Upper lobe of right lung (tissue), 1 donor: ENCODE measurements at regions not wholly inside any gene's neighbourhood (a gene's known extent, or its start where the extent isn't known, plus 50 kb on each side); places are given as distances from the start of the nearest gene placed in this dataset.

Source experiments
- ATAC-seq: fragments of 200-7000 bp; cut with Tn5 transposase; one replicate; pipeline ENCODE4 v1.9.1; 2020; ENCODE audit warnings: mild to moderate bottlenecking, moderate library complexity
- DNase-seq: peaks from one replicate; pipeline ENCODE4 v3.0.0-alpha.2; 2020
- H3K27ac ChIP-seq: fragments of 200-600 bp; one replicate; pipeline ENCODE4 v1.8.0; 2022
- H3K27me3 ChIP-seq: fragments of 200-600 bp; one replicate; pipeline ENCODE4 v1.8.0; 2022; ENCODE audit warnings: mild to moderate bottlenecking
- H3K36me3 ChIP-seq: fragments of 200-600 bp; one replicate; pipeline ENCODE4 v1.8.0; 2022
- H3K4me1 ChIP-seq: fragments of 200-600 bp; one replicate; pipeline ENCODE4 v1.8.0; 2022
- H3K4me3 ChIP-seq: fragments of 200-600 bp; one replicate; pipeline ENCODE4 v1.8.0; 2022; ENCODE audit warnings: mild to moderate bottlenecking
- H3K9me3 ChIP-seq: fragments of 200-600 bp; one replicate; pipeline ENCODE4 v1.8.0; 2022
- intact Hi-C: fragments of 100-400 bp; cut with DNase I; formaldehyde crosslinking; loops from one replicate; pipeline ENCODE4 v1.11.0; 2022
- TF ChIP-seq, protein P1 (sequence below): fragments of 200-600 bp; IDR thresholded peaks from one replicate; pipeline ENCODE4 v1.8.0; 2022; ENCODE audit warnings: antibody characterized with exemption
- donor health status: DM: no; HTN: yes; CAD: no; lungs with severe emphysema.

DNA sequence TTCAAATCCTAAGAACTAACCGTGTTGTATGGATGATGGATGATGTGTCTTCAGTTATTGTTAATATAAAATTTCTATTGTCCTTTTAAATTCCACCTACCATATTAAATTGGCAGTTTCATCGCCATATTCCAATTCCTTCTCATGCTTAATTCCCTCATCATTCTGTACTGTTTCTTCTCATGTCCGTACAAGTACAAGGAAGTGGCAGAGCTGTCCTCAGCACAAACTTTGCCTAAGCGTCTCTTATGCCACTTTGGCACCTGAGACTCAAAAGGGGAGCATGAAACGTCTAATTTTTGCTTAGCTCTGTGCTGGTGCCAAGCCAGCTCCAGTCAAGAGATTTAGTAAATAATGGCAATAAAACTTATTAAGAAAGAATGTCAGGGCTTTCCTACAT, 158.2 kb upstream of the LAMA2 start:
- TF ChIP-seq, protein P1, sequence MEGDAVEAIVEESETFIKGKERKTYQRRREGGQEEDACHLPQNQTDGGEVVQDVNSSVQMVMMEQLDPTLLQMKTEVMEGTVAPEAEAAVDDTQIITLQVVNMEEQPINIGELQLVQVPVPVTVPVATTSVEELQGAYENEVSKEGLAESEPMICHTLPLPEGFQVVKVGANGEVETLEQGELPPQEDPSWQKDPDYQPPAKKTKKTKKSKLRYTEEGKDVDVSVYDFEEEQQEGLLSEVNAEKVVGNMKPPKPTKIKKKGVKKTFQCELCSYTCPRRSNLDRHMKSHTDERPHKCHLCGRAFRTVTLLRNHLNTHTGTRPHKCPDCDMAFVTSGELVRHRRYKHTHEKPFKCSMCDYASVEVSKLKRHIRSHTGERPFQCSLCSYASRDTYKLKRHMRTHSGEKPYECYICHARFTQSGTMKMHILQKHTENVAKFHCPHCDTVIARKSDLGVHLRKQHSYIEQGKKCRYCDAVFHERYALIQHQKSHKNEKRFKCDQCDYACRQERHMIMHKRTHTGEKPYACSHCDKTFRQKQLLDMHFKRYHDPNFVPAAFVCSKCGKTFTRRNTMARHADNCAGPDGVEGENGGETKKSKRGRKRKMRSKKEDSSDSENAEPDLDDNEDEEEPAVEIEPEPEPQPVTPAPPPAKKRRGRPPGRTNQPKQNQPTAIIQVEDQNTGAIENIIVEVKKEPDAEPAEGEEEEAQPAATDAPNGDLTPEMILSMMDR, result no peak
- Histone ChIP-seq H3K27ac (no peak overlapping the region), H3K4me3 (no peak overlapping the region), H3K36me3 (no peaks in the 10 kb centered on the region), H3K9me3 (no peaks in the 10 kb centered on the region), H3K4me1 (no peaks in the 10 kb centered on the region), H3K27me3 (no peaks in the 10 kb centered on the region)
- intact Hi-C loops, result loop anchor here (10.0 kb wide), 1 partner anchor 650 kb away; no protein-coding TSS in a partner anchor
- ATAC-seq, result no peak
- DNase-seq, result no peak

DNA sequence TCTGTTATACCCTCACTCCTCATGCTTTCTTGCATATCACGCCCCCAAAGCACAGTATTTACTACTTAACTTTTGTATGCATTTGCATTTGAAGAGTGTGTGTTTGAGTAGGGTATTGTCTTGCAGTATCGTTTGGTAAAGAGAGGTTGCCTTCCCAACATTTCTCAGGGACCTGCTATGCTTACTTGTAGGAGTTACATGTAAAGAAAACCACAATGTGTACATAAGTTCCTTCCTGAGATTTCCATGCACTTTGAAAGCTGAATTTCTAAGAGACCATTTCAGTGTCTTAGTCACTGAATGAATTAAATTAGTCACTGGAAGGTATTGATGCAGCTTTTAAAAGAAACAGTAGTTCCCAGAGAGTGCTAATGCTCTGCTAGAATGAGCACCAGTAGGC, 159.3 kb upstream of the LAMA2 start:
- Histone ChIP-seq H3K27ac (no peak overlapping the region), H3K4me1 (no peaks in the 10 kb centered on the region), H3K9me3 (no peaks in the 10 kb centered on the region), H3K4me3 (no peak overlapping the region), H3K27me3 (no peaks in the 10 kb centered on the region), H3K36me3 (no peaks in the 10 kb centered on the region)
- ATAC-seq (no peak), DNase-seq (no peak)
- intact Hi-C loops, result loop anchor here (10.0 kb wide), 1 partner anchor 651 kb away; no protein-coding TSS in a partner anchor
- TF ChIP-seq, protein P1, result no peak

DNA sequence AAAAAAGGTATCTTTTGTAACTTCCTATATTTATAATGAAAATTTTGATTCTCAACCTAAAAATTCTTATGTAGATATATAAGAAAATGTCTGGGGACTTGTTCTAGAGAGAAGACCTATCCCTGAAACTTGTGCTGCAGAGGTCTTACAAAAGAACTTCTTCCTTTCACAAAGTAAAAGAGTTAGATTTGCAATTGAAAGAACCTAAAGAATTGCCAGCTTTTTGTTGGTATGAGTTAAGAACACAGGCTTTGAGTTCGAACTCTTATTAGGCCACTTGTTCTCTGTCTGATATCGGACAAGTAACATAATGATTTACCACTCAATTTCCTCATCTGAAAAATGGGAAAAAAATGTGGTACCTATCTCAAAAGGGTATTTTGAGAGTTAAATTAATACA, 162.0 kb upstream of the LAMA2 start:
- DNase-seq (no peak), ATAC-seq (no peak)
- TF ChIP-seq, protein P1, result no peak
- Histone ChIP-seq H3K4me3 (no peak overlapping the region), H3K36me3 (no peaks in the 10 kb centered on the region), H3K4me1 (no peaks in the 10 kb centered on the region), H3K27me3 (no peaks in the 10 kb centered on the region), H3K27ac (no peak overlapping the region), H3K9me3 (no peaks in the 10 kb centered on the region)
- intact Hi-C loops, result loop anchor here (10.0 kb wide), 1 partner anchor 654 kb away; no protein-coding TSS in a partner anchor

DNA sequence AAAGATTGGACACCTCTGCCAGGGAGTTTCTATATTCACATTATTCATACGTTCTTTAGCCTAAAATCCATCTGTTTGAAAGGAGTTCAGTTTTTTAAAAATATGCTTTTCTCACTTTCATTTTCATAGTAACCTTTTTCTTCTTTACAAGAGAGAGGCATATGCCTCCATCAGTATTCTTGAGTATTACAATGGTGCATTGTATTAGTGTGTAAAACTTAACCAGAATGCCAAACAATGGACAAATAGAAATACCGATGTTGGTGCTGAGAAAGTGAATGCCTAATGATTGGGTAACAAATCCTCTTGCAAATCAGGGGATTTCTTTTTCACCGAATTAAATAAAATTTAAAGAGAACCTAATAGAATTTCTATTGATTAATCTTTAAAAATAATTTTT, 163.2 kb upstream of the LAMA2 start:
- TF ChIP-seq, protein P1, result no peak
- no peaks in the 10 kb centered on the region for H3K4me1 ChIP-seq
- no peak overlapping the region for H3K27ac ChIP-seq
- H3K9me3 ChIP-seq, result no peaks in the 10 kb centered on the region
- no peak overlapping the region for H3K4me3 ChIP-seq
- no peak for ATAC-seq
- no peak for DNase-seq
- H3K36me3 ChIP-seq, result no peaks in the 10 kb centered on the region
- intact Hi-C loops, result loop anchor here (10.0 kb wide), 1 partner anchor 655 kb away; no protein-coding TSS in a partner anchor
- H3K27me3 ChIP-seq, result no peaks in the 10 kb centered on the region

DNA sequence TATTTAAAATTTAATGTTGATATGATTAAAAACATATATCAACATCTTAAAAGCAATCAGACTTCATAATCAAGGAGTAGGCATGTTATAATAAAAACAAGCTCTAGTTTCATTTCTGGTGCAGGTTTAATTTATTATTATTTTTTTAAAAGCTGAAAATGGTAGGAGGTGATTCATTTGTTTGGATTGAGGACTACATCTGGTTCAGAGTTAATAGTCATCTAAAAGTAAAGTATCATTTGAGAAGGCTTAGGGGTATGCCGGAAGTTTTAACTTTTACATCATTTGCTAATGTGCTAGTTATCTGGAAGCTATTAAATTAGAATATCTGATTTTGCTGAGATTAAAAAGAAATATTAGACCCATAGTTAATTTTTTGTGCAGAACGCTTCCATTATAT, 169.5 kb upstream of the LAMA2 start:
- no peak for DNase-seq
- intact Hi-C loops, result no loop called here
- no peak overlapping the region for H3K4me3 ChIP-seq
- H3K27ac ChIP-seq, result no peak overlapping the region
- no peaks in the 10 kb centered on the region for H3K4me1 ChIP-seq
- H3K9me3 ChIP-seq, result no peaks in the 10 kb centered on the region
- H3K36me3 ChIP-seq, result no peaks in the 10 kb centered on the region
- TF ChIP-seq, protein P1, result no peak
- no peaks in the 10 kb centered on the region for H3K27me3 ChIP-seq
- ATAC-seq, result no peak

DNA sequence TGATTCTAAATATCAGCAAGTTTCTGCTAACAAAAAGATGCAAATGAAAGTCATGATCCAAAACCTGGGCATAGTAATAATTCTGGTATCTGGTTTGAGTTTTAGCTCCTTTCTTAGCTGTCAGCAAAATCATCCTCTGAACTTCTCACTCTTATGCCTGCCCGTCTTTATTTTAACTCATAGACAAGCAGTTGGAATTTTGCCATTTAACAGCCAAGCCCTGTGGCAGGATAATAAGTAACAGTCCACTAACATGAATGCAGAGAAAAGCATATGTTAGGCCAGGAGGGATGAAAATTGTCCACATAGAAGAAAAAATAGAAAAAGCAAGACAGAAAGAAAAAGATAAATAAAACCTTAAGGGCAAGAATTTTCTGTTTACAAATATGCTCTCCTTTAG, 170.0 kb upstream of the LAMA2 start:
- DNase-seq (no peak), ATAC-seq (no peak)
- Histone ChIP-seq H3K9me3 (no peaks in the 10 kb centered on the region), H3K27ac (no peak overlapping the region), H3K4me3 (no peak overlapping the region), H3K27me3 (no peaks in the 10 kb centered on the region), H3K4me1 (no peaks in the 10 kb centered on the region), H3K36me3 (no peaks in the 10 kb centered on the region)
- TF ChIP-seq, protein P1, result no peak
- intact Hi-C loops, result no loop called here
